Spleen (tissue), 11 donors: ENCODE measurements at regions not wholly inside any gene's neighbourhood (a gene's known extent, or its start where the extent isn't known, plus 50 kb on each side); places are given as distances from the start of the nearest gene placed in this dataset.

Source experiments
- DNase-seq: peaks from one replicate; pipeline ENCODE4 v3.0.0-alpha.2; 2020
- H3K27ac ChIP-seq, 8 donors: fragments of 200-600 bp; sonication (generic) in 7 of 8; 1 replicate in 4 of 8; 2 replicates in 4 of 8; pipeline versions ENCODE4 v1.5.0 to v1.8.0; 2016 to 2021; ENCODE audit warnings: inconsistent platforms in 4 of 8, mild to moderate bottlenecking in 4 of 8, moderate library complexity in 1 of 8
- H3K27me3 ChIP-seq, 7 donors: fragments of 200-600 bp; sonication (generic) in 6 of 7; replicated peaks in 1 of 7; 1 replicate in 4 of 7; 2 replicates in 3 of 7; pipeline versions ENCODE4 v1.5.0 to v1.8.0; 2016 to 2021; ENCODE audit warnings: inconsistent platforms in 3 of 7, mild to moderate bottlenecking in 1 of 7
- H3K36me3 ChIP-seq, 6 donors: fragments of 200-600 bp; sonication (generic) in 5 of 6; 1 replicate in 4 of 6; 2 replicates in 2 of 6; pipeline versions ENCODE4 v1.5.0 to v1.8.0; 2016 to 2021; ENCODE audit warnings: inconsistent platforms in 2 of 6
- H3K4me1 ChIP-seq, 6 donors: fragments of 200-600 bp; sonication (generic) in 5 of 6; 1 replicate in 3 of 6; 2 replicates in 3 of 6; pipeline versions ENCODE4 v1.5.0 to v1.8.0; 2016 to 2021; ENCODE audit warnings: inconsistent platforms in 3 of 6
- H3K4me3 ChIP-seq, 8 donors: fragments of 200-600 bp; sonication (generic) in 7 of 8; 1 replicate in 4 of 8; 2 replicates in 4 of 8; pipeline versions ENCODE4 v1.5.0 to v1.8.0; 2016 to 2021; ENCODE audit warnings: inconsistent platforms in 4 of 8, mild to moderate bottlenecking in 4 of 8, moderate library complexity in 2 of 8
- H3K9me3 ChIP-seq, 8 donors: fragments of 200-600 bp; sonication (generic) in 7 of 8; 1 replicate in 4 of 8; 2 replicates in 4 of 8; pipeline versions ENCODE4 v1.5.0 to v1.8.0; 2016 to 2021; ENCODE audit warnings: inconsistent platforms in 4 of 8
- CTCF ChIP-seq, 11 experiments: fragments of 200-600 bp in 7 of 11; fragments of 450-650 bp in 4 of 11; sonication (generic) in 4 of 11; IDR thresholded peaks in 8 of 11; conservative IDR thresholded peaks in 3 of 11; 1 replicate in 7 of 11; 2 replicates in 4 of 11; pipeline versions ENCODE4 v1.4.0 to v1.8.0; 2016 to 2021; ENCODE audit warnings: antibody characterized with exemption in 11 of 11, inconsistent platforms in 4 of 11, mild to moderate bottlenecking in 1 of 11
- POLR2A ChIP-seq, 3 donors: fragments of 450-650 bp; IDR thresholded peaks; one replicate each; pipeline ENCODE4 v1.5.1; 2017; ENCODE audit warnings: antibody characterized with exemption in 3 of 3, mild to moderate bottlenecking in 1 of 3
- POLR2AphosphoS5 ChIP-seq, 3 donors: sonication (generic); formaldehyde crosslinking; IDR thresholded peaks; one replicate each; pipeline ENCODE4 v1.5.1; 2017; ENCODE audit warnings: antibody characterized with exemption in 3 of 3
- WGBS, 5 donors: extraction: QIAGEN DNeasy Blood & Tissue Kit in 3 of 5; methylation state at CpG; one replicate each; pipeline versions ENCODE4 v1.1.5 to v1.1.7; 2013 to 2018; 5-methylcytosine and 5-hydroxymethylcytosine counted together
- intact Hi-C: fragments of 100-400 bp; cut with DNase I; formaldehyde crosslinking; loops from one replicate; pipeline ENCODE4 v1.15.0; 2023; ENCODE audit warnings: low total_unique reads
- donor health status: healthy with polysubstance abuse.
- donor health status: DM: no; HTN: no; CAD: no; lungs with moderate emphysema.
- donor health status: DM: no; HTN: no; CAD: no.
- donor health status: Bipolar disorder and iron deficiency.
- donor health status: healthy.
- donor health status: DM: no; HTN: no; CAD: no.
- donor health status: DM: yes; HTN: yes; CAD: no.

GRCh38 chr6:91438570-91438969, 851.7 kb upstream of the MAP3K7 start:
- Histone ChIP-seq H3K27ac (no peak overlapping the region), H3K4me3 (no peak overlapping the region), H3K9me3 (no peaks in the 10 kb centered on the region), H3K4me1 (no peaks in the 10 kb centered on the region), H3K36me3 (no peaks in the 10 kb centered on the region), H3K27me3 (no peaks in the 10 kb centered on the region)
- WGBS, 5 donors: 64 to 81% (median 75%) methylated on average over 2 of the region's 2 CpGs
- DNase-seq: no peak
- TF ChIP-seq POLR2A (IDR thresholded peaks at IDR 0.05) (no peak), POLR2AphosphoS5 (IDR thresholded peaks at IDR 0.05) (no peak), CTCF (IDR thresholded peaks at IDR 0.05 in 8 of 11, conservative IDR thresholded peaks at IDR 0.05 in 3 of 11) (no peak)
- intact Hi-C loops: no loop called here

- no peaks in the 10 kb centered on the region for H3K4me1 ChIP-seq
- no peaks in the 10 kb centered on the region for H3K36me3 ChIP-seq
- H3K9me3 ChIP-seq: no peaks in the 10 kb centered on the region
- no peaks in the 10 kb centered on the region for H3K27me3 ChIP-seq
- no peak for TF ChIP-seq POLR2A (IDR thresholded peaks at IDR 0.05)
- no peak for TF ChIP-seq CTCF (IDR thresholded peaks at IDR 0.05 in 8 of 11, conservative IDR thresholded peaks at IDR 0.05 in 3 of 11)
- no peak for TF ChIP-seq POLR2AphosphoS5 (IDR thresholded peaks at IDR 0.05)
- intact Hi-C loops: no loop called here
- H3K27ac ChIP-seq: no peak overlapping the region
- no peak overlapping the region for H3K4me3 ChIP-seq
- DNase-seq: no peak
- WGBS, 5 donors: 72 to 87% (median 83%) methylated on average over 2 of the region's 2 CpGs
These were observed 850.5 kb upstream of the MAP3K7 start for GRCh38 chr6:91437315-91437729.

- WGBS, 5 donors: 79 to 91% (median 90%) methylated on average over 2 of the region's 2 CpGs
These were observed 849.6 kb upstream of the MAP3K7 start for GRCh38 chr6:91436448-91436847.

GRCh38 chr6:91435630-91436029, 848.8 kb upstream of the MAP3K7 start:
- intact Hi-C loops: no loop called here
- no peak for DNase-seq
- Histone ChIP-seq H3K27me3 (no peaks in the 10 kb centered on the region), H3K36me3 (no peaks in the 10 kb centered on the region), H3K27ac (no peak overlapping the region), H3K4me3 (no peak overlapping the region), H3K9me3 (no peaks in the 10 kb centered on the region), H3K4me1 (no peaks in the 10 kb centered on the region)
- 79 to 100% (median 92%) methylated on average over 1 of the region's 1 CpG for WGBS, 5 donors
- TF ChIP-seq CTCF (IDR thresholded peaks at IDR 0.05 in 8 of 11, conservative IDR thresholded peaks at IDR 0.05 in 3 of 11) (no peak), POLR2A (IDR thresholded peaks at IDR 0.05) (no peak), POLR2AphosphoS5 (IDR thresholded peaks at IDR 0.05) (no peak)

More at GRCh38 chr6:91436448-91436847, 849.6 kb upstream of the MAP3K7 start:
- Histone ChIP-seq H3K4me1 (no peaks in the 10 kb centered on the region), H3K27ac (no peak overlapping the region), H3K36me3 (no peaks in the 10 kb centered on the region), H3K27me3 (no peaks in the 10 kb centered on the region), H3K4me3 (no peak overlapping the region), H3K9me3 (no peaks in the 10 kb centered on the region)
- intact Hi-C loops: no loop called here
- TF ChIP-seq POLR2AphosphoS5 (IDR thresholded peaks at IDR 0.05) (no peak), CTCF (IDR thresholded peaks at IDR 0.05 in 8 of 11, conservative IDR thresholded peaks at IDR 0.05 in 3 of 11) (no peak), POLR2A (IDR thresholded peaks at IDR 0.05) (no peak)
- DNase-seq: no peak
